Mesendoderm (in vitro differentiated cells): ENCODE measurements at regions not wholly inside any gene's neighbourhood (a gene's known extent, or its start where the extent isn't known, plus 50 kb on each side); places are given as distances from the start of the nearest gene placed in this dataset.

Experiments used
- DNase-seq: peaks from one replicate; pipeline ENCODE4 v3.0.0; 2013
- H2AK5ac ChIP-seq: 2 replicates; pipeline ENCODE4 v1.6.1; 2013; ENCODE audit warnings: low read length, inconsistent platforms
- H2BK120ac ChIP-seq: 2 replicates; pipeline ENCODE4 v1.6.1; 2013; ENCODE audit warnings: low read depth, mild to moderate bottlenecking, low read length, moderate library complexity, mixed read lengths
- H2BK15ac ChIP-seq: replicated peaks from 2 replicates; pipeline ENCODE4 v1.6.1; 2013; ENCODE audit warnings: low read depth, mild to moderate bottlenecking, moderate library complexity
- H2BK5ac ChIP-seq: 2 replicates; pipeline ENCODE4 v1.6.1; 2013; ENCODE audit warnings: low read length, inconsistent platforms
- H3K18ac ChIP-seq: 2 replicates; pipeline ENCODE4 v1.6.1; 2013; ENCODE audit warnings: mild to moderate bottlenecking, low read length, mixed read lengths
- H3K23ac ChIP-seq: one replicate; pipeline ENCODE4 v1.6.1; 2013; ENCODE audit warnings: low read length
- H3K27ac ChIP-seq: 2 replicates; pipeline ENCODE4 v1.5.1; 2013; ENCODE audit warnings: low read depth, mild to moderate bottlenecking, inconsistent platforms, low read length, moderate library complexity
- H3K27me3 ChIP-seq: 2 replicates; pipeline ENCODE4 v1.6.1; 2013; ENCODE audit warnings: low read length, control low read depth, mild to moderate bottlenecking, inconsistent platforms; ENCODE audit not compliant: insufficient read depth, poor library complexity
- H3K36me3 ChIP-seq: 2 replicates; pipeline ENCODE4 v1.6.1; 2013; ENCODE audit warnings: low read length, inconsistent platforms; ENCODE audit not compliant: control insufficient read depth, insufficient read depth
- H3K4ac ChIP-seq: one replicate; pipeline ENCODE4 v1.6.1; 2013; ENCODE audit warnings: low read depth, mild to moderate bottlenecking, low read length, moderate library complexity
- H3K4me1 ChIP-seq: 2 replicates; pipeline ENCODE4 v1.6.1; 2013; ENCODE audit warnings: low read depth, low read length, inconsistent platforms; ENCODE audit not compliant: control insufficient read depth
- H3K4me2 ChIP-seq: 2 replicates; pipeline ENCODE4 v1.6.1; 2013; ENCODE audit warnings: low read length
- H3K4me3 ChIP-seq: 2 replicates; pipeline ENCODE4 v1.5.1; 2013; ENCODE audit warnings: mild to moderate bottlenecking, low read length
- H3K56ac ChIP-seq: one replicate; pipeline ENCODE4 v1.6.1; 2013; ENCODE audit warnings: low read length
- H3K79me1 ChIP-seq: 2 replicates; pipeline ENCODE4 v1.6.1; 2013; ENCODE audit warnings: low read length, inconsistent platforms
- H3K79me2 ChIP-seq: 2 replicates; pipeline ENCODE4 v1.6.1; 2013; ENCODE audit warnings: mild to moderate bottlenecking, low read length; ENCODE audit not compliant: control insufficient read depth, insufficient read depth
- H3K9ac ChIP-seq: 2 replicates; pipeline ENCODE4 v1.6.1; 2013; ENCODE audit warnings: low read length, inconsistent platforms
- H4K5ac ChIP-seq: one replicate; pipeline ENCODE4 v1.6.1; 2013; ENCODE audit warnings: low read length
- H4K8ac ChIP-seq: one replicate; pipeline ENCODE4 v1.6.1; 2013; ENCODE audit warnings: low read depth, mild to moderate bottlenecking, control low read depth, low read length, moderate library complexity
- WGBS: extraction: QIAGEN DNeasy Blood & Tissue Kit; methylation state at CpG from one replicate; pipeline ENCODE4 v1.1.7; 2013; ENCODE audit warnings: low lambda C conversion rate, missing lambda C conversion rate; ENCODE audit not compliant: insufficient coverage; ENCODE audit errors: extremely low coverage; 5-methylcytosine and 5-hydroxymethylcytosine counted together

DNA sequence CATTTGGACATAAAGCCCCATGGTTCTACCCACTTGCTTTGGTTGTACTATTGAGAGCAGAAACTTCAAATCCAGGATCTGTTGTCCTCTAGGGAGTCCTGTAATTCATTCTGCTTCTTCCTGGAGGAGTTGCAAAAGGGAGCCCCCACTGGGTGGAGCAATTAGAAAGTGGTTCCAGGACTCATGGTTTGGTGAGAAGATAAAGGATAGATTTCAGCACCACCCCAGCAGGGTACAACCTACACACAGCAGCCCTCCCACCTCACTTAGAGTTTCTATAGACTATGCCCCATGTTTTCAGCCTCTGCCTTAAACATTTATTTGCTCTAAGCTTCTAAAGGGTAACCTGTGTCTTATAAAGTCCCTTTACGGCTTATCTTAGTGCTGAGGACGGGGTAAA, 112.6 kb upstream of the ARRDC3 start:
- Histone ChIP-seq H3K36me3 (no peaks in the 10 kb centered on the region), H4K5ac (no peak overlapping the region), H3K27me3 (no peaks in the 10 kb centered on the region), H3K23ac (no peak overlapping the region), H2AK5ac (no peak overlapping the region), H3K18ac (no peak overlapping the region), H2BK15ac (no peak overlapping the region), H2BK120ac (no peak overlapping the region), H3K79me1 (no peaks in the 10 kb centered on the region), H2BK5ac (no peak overlapping the region), H3K4me3 (no peak overlapping the region), H3K56ac (no peak overlapping the region), H3K4me2 (no peak overlapping the region), H3K27ac (no peak overlapping the region), H3K4ac (no peak overlapping the region), H4K8ac (no peak overlapping the region), H3K79me2 (no peaks in the 10 kb centered on the region), H3K4me1 (peaks cover 2% of the 10 kb centered on the region), H3K9ac (no peak overlapping the region)
- peak; percentile 84 for DNase-seq
- no CpG with 5 or more reads among the region's 2 CpGs for WGBS

DNA sequence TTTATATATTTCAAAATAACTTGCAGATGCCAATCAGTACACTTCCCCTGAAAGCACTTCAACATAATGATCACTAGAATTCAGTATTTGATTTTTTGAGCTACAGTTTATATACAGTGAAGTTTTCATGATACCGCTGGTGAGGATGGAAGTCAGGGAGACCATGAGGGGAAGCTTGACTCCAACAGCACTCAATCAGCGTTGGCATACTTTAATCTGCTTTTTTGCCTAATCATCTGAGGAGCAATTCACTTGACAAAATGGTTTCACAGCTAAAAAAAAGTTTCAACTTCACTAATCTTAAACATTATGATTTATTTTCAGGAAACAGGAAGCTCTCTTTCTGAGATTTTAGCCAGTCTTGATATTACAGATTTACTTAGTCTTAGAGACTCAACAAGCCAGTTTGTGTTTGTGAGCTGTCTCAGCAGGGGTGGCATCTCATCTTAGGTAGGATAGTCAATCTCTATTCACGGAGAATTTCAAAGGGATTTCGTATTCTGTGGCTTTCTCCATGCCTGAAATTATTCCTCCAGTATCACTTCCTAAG, 111.4 kb upstream of the ARRDC3 start:
- H3K36me3 ChIP-seq: no peaks in the 10 kb centered on the region
- no peak overlapping the region for H2AK5ac ChIP-seq
- no peak overlapping the region for H2BK5ac ChIP-seq
- H3K18ac ChIP-seq: no peak overlapping the region
- H3K79me2 ChIP-seq: no peaks in the 10 kb centered on the region
- no CpG with 5 or more reads among the region's 4 CpGs for WGBS
- H3K23ac ChIP-seq: no peak overlapping the region
- H3K27ac ChIP-seq: no peak overlapping the region
- H2BK120ac ChIP-seq: no peak overlapping the region
- H3K79me1 ChIP-seq: no peaks in the 10 kb centered on the region
- no peak overlapping the region for H3K9ac ChIP-seq
- peaks cover 2% of the 10 kb centered on the region for H3K4me1 ChIP-seq
- no peak overlapping the region for H3K56ac ChIP-seq
- H4K5ac ChIP-seq: no peak overlapping the region
- no peak overlapping the region for H3K4ac ChIP-seq
- no peak overlapping the region for H3K4me2 ChIP-seq
- peak; percentile 42 for DNase-seq
- H4K8ac ChIP-seq: no peak overlapping the region
- H3K4me3 ChIP-seq: no peak overlapping the region
- no peak overlapping the region for H2BK15ac ChIP-seq
- H3K27me3 ChIP-seq: no peaks in the 10 kb centered on the region

- no CpG with 5 or more reads among the region's 1 CpG for WGBS
- no peak overlapping the region for H3K9ac ChIP-seq
- no peak for DNase-seq
- H2BK15ac ChIP-seq: no peak overlapping the region
- no peaks in the 10 kb centered on the region for H3K79me1 ChIP-seq
- H2AK5ac ChIP-seq: no peak overlapping the region
- H4K5ac ChIP-seq: no peak overlapping the region
- no peak overlapping the region for H3K4me3 ChIP-seq
- H2BK120ac ChIP-seq: no peak overlapping the region
- no peaks in the 10 kb centered on the region for H3K79me2 ChIP-seq
- no peak overlapping the region for H3K18ac ChIP-seq
- no peak overlapping the region for H3K4me2 ChIP-seq
- peaks cover 2% of the 10 kb centered on the region for H3K4me1 ChIP-seq
- H3K36me3 ChIP-seq: no peaks in the 10 kb centered on the region
- no peaks in the 10 kb centered on the region for H3K27me3 ChIP-seq
- H3K56ac ChIP-seq: no peak overlapping the region
- H4K8ac ChIP-seq: no peak overlapping the region
- H3K27ac ChIP-seq: no peak overlapping the region
- H3K4ac ChIP-seq: no peak overlapping the region
- H3K23ac ChIP-seq: no peak overlapping the region
- no peak overlapping the region for H2BK5ac ChIP-seq
These were observed 110.0 kb upstream of the ARRDC3 start for GRCh38 chr5:91493086-91493485.

DNA sequence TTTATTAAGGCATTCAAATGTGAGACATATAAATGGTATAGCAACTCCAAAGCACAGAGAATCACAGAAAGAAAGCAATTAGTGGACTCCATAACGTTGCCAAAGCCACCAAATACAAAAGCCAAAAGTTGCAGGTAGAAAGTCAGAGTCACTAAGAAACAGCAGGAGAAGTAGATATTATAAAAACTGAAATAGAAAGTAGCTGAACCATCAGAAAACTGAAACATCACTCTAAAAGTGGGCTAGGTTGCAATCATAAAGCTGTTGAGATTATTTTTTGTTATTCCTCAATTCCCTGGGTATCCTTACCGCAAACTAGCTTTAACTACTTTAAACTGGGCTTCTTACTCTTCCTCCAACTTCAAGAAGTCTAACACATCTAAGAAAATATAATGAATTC, 108.1 kb upstream of the ARRDC3 start:
- H3K56ac ChIP-seq: no peak overlapping the region
- no peaks in the 10 kb centered on the region for H3K79me1 ChIP-seq
- H3K4ac ChIP-seq: no peak overlapping the region
- H2AK5ac ChIP-seq: no peak overlapping the region
- no peak overlapping the region for H3K18ac ChIP-seq
- H3K27me3 ChIP-seq: no peaks in the 10 kb centered on the region
- no peak overlapping the region for H3K27ac ChIP-seq
- no peak overlapping the region for H2BK120ac ChIP-seq
- WGBS: no CpG with 5 or more reads among the region's 2 CpGs
- no peaks in the 10 kb centered on the region for H3K79me2 ChIP-seq
- H2BK5ac ChIP-seq: no peak overlapping the region
- no peak overlapping the region for H3K4me3 ChIP-seq
- peaks cover 2% of the 10 kb centered on the region for H3K4me1 ChIP-seq
- H3K9ac ChIP-seq: no peak overlapping the region
- H3K23ac ChIP-seq: no peak overlapping the region
- H3K36me3 ChIP-seq: no peaks in the 10 kb centered on the region
- DNase-seq: no peak
- H4K8ac ChIP-seq: no peak overlapping the region
- H2BK15ac ChIP-seq: no peak overlapping the region
- H4K5ac ChIP-seq: no peak overlapping the region
- H3K4me2 ChIP-seq: no peak overlapping the region

DNA sequence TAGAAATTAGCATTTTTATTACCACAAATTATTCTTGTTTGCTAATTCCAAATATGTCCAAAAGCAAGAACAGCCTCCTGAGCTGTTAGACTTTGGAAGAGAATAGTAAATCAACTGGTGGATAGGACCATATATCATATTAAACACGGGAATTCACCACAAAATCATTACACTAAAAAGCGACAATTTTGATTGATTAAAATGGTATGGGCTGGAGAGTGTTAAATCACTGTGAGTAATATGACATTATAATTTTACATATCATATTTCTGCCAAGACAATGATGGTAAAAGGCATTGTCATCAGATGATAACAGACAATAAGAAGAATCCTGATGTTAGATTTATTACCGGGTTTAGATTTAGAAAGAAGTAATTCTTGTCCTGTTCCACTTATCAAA, 107.2 kb upstream of the ARRDC3 start:
- Histone ChIP-seq H3K18ac (no peak overlapping the region), H3K9ac (no peak overlapping the region), H3K79me2 (no peaks in the 10 kb centered on the region), H3K56ac (no peak overlapping the region), H3K4me3 (no peak overlapping the region), H2BK15ac (no peak overlapping the region), H2BK5ac (no peak overlapping the region), H3K23ac (no peak overlapping the region), H4K8ac (no peak overlapping the region), H3K36me3 (no peaks in the 10 kb centered on the region), H3K4me1 (peaks cover 2% of the 10 kb centered on the region), H3K4me2 (no peak overlapping the region), H3K27me3 (no peaks in the 10 kb centered on the region), H4K5ac (no peak overlapping the region), H2BK120ac (no peak overlapping the region), H3K79me1 (no peaks in the 10 kb centered on the region), H3K27ac (no peak overlapping the region), H2AK5ac (no peak overlapping the region), H3K4ac (no peak overlapping the region)
- DNase-seq: no peak
- WGBS: no CpG with 5 or more reads among the region's 3 CpGs

DNA sequence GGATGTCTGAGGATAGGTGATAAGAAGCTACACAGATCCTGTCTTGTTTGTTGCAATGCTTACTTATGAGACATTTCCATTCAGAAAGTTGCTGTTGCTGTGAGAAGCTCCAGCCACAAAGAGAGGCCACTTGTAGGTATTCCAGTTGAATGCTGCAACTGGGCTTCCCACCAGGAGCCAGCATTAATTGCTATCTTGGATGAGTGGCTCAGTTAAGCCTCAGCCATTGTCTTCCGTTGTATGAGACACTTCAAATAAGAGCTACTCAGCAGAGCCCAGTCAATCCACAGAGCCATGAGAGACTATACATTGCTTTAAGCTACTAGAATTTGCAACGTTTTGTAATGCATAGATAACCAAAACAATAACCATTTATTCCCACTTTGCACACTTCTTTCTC, 104.3 kb upstream of the ARRDC3 start:
- H3K4me1 ChIP-seq: no peaks in the 10 kb centered on the region
- H4K8ac ChIP-seq: no peak overlapping the region
- no peak overlapping the region for H2BK15ac ChIP-seq
- no peak overlapping the region for H2AK5ac ChIP-seq
- H4K5ac ChIP-seq: no peak overlapping the region
- no peaks in the 10 kb centered on the region for H3K36me3 ChIP-seq
- WGBS: no CpG with 5 or more reads among the region's 2 CpGs
- H2BK5ac ChIP-seq: no peak overlapping the region
- H3K4ac ChIP-seq: no peak overlapping the region
- no peak overlapping the region for H2BK120ac ChIP-seq
- no peak overlapping the region for H3K4me3 ChIP-seq
- H3K27ac ChIP-seq: no peak overlapping the region
- H3K23ac ChIP-seq: no peak overlapping the region
- H3K79me2 ChIP-seq: no peaks in the 10 kb centered on the region
- H3K56ac ChIP-seq: no peak overlapping the region
- no peak overlapping the region for H3K9ac ChIP-seq
- DNase-seq: peak; percentile 62
- no peaks in the 10 kb centered on the region for H3K27me3 ChIP-seq
- no peaks in the 10 kb centered on the region for H3K79me1 ChIP-seq
- H3K4me2 ChIP-seq: no peak overlapping the region
- no peak overlapping the region for H3K18ac ChIP-seq
